HG03066 (cell line): ENCODE measurements at regions not wholly inside any gene's neighbourhood (a gene's known extent, or its start where the extent isn't known, plus 50 kb on each side); places are given as distances from the start of the nearest gene placed in this dataset.

Experiments
- ATAC-seq: cut with Tn5 transposase; IDR thresholded peaks from one replicate; pipeline ENCODE4 v1.9.1; 2021; ENCODE audit warnings: low read depth; ENCODE audit not compliant: unreplicated experiment

DNA sequence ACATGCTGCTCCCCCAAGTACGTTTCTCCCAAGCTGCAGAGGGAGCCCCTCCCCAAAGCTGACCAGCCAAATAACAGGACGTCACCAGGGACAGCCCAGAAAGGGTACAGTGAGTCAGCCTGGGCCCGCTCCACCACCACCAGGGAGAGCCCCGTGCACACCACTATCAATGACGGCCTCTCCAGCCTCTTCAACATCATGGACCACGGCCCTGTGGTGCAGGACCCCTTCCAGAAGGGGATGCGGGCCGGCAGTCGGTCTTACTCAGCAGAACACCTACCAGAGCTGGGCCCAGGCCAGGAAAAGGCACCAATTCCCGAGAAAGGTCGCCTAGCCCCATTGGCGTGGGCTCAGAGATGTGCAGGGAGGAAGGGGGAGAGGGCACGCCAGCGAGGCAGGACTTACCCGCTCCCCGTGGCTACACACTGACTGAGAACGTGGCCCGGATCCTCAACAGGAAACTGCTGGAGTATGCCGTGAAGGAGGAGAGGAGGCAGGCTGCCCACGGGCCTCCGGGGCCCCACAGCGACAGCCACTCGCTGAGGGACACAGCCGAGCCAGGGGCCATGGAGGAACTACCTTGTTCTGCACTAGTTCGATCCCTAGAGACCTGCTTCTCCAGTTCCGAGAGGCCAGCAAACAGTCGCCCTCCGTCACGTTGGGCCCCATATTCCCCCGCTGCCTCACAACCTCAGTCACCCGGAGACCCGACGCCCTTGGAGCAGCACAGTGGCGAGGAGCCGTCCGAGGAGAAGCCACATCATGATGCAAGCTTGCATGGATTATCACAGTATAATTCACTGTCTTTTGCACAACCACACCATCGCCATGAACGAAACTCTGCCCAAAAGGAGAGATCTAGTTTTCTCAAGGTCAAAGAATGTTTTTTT lies 815.9 kb upstream of the KLHL1 start:
- no peak for ATAC-seq

GRCh38 chr13:70911286-70911685 lies 803.0 kb upstream of the KLHL1 start:
- ATAC-seq: no peak

GRCh38 chr13:70908795-70909194 lies 800.5 kb upstream of the KLHL1 start:
- no peak for ATAC-seq

GRCh38 chr13:70905035-70905434 lies 796.8 kb upstream of the KLHL1 start:
- no peak for ATAC-seq

- ATAC-seq: no peak
Measured at GRCh38 chr13:70896136-70896535, 787.9 kb upstream of the KLHL1 start.

DNA sequence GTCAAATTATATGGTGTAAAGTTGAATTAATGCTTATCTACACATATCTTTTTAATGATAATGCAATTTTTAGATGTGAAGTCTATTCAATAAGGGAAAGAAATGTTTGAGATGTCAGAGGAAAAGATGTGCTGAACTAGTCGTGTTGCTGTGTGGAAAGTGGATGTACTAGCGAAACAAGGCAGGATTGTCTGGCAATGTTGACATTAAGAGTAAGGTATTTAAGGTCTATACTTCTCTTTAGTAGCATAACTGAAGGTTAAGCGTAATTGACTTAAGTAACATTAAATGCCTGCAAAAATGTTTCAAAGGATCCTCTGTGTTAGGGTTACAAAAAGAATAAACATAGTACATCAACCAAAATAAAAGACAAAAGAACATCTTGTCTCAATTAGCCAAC lies 787.3 kb upstream of the KLHL1 start:
- ATAC-seq: no peak

DNA sequence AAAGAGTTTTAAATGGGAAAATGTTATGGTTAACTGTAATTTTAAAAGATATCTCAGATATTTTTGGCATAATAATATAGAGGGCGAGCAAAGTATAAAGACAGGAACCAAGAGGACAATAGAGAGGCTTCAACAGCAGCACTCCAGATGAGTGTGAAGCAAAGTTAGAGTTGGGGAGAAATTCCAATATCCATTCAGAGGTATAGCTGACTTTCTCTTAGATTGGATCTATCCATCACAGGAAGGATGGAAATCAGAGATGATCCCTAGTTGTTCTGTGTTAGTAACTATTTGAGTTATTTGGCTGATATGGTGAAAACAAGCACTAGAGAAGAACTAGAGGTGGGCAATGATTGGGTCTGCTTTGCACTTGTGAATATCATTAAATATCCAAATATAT lies 786.0 kb upstream of the KLHL1 start:
- ATAC-seq: no peak

DNA sequence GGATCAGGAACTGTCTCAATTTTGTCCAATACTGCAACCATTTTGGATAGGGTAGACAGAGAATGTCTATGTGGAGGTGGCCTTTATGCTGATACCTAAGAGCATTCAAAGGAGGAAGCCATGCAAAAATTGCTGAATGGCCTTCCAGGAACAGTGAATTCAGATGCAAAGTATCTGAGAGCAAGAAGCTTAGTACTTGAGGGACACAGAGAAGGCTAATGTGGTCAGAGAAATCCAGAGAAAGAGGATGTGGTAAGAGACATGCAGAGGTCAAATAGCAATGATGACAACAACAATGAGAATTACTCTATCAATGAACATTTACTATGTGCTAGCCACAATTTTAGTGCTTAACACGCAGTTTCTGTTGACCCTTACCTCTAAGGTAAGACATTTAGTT lies 785.6 kb upstream of the KLHL1 start:
- ATAC-seq: peak; percentile 77

DNA sequence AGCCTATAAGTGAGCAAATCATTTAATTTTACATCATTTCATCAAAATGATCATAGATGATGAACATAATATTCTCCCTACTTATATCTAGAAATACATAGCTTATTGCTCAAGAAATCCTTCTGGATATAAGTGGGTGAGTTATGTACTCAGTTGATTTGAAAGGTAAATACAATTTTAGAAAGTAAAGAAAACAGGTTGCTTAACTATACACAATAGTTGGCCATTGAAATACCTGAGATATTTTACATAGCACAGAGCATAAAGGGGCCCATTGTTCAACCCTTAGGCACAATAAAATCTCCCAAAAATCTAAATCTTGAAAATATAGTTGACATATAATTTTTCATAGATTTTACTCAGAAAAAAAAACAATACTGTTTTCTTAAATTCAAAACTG lies 782.0 kb upstream of the KLHL1 start:
- no peak for ATAC-seq

DNA sequence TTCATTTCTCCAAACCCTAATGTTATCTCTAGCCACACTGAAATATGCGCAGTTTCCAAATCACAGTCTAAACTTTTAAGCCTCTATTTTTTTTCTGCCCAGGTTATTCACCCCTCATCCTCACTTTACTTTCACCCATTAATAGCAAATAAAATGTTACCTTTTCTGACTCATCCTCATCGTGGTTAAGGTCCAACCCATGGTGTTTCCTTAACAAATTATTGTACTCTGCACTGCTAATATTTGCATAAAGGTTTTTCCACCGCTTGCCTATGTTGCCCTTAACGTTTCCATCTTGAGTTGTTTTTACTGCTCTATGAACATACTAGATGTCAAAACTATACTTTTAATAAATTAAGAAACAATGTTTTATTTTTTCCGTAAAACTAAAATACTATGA lies 780.9 kb upstream of the KLHL1 start:
- no peak for ATAC-seq

DNA sequence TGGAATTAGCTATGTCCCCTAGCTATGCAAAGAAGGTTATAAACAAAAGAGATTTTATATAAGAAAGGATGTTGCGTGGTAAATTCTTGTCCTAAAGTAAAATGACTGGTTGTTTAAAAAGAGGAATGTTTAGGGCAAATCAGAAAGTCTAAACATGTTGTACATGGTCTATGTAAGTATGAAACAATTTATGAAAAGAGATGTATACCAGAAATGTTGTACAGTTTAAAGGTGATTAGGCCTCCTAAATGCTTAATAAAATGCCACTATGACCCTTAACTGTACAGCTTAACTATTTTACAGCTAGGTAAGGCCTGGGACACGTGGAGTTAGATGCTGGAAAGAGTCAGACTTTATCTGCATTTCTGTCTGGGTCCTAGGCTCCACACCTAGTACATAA lies 775.9 kb upstream of the KLHL1 start:
- no peak for ATAC-seq

DNA sequence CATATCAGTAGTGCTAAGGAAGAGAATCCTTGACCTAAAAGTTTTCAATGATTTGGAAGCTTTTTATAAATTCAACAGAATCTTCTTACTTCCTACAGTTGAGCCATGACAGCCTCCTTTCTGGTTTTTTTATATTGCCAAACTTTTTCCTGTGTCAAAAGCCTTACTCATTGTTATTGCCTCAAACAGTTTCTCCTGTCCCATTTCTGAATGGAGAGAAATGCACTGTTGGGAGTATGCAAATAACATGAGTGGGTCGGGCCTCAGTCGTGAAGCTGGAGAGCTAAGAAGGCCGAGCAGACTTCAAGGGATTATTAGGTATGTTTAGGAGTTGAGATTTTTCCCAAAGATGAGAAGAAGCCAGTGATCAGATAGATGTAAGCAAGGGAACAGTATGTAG lies 766.4 kb upstream of the KLHL1 start:
- no peak for ATAC-seq

- ATAC-seq: no peak
Measured at GRCh38 chr13:70864731-70865130, 756.5 kb upstream of the KLHL1 start.

DNA sequence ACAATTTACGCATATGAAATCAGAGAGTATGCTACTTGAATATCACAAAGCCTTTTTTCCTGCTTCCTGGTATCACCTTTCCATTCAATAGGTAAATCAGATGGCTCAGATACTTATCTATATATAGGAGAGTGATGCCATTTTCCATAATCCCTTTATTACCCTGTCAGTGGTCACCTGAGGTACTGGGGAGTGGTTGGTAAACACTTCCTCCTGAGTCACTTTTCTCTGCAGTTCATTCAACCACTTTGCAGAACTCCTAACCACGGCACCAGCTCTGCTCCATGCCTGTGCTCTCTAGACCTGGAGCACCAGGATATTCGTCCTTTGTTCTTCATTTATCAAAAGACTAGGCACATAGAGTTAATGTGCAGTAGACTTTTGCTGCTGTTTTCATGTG lies 748.5 kb upstream of the KLHL1 start:
- no peak for ATAC-seq

DNA sequence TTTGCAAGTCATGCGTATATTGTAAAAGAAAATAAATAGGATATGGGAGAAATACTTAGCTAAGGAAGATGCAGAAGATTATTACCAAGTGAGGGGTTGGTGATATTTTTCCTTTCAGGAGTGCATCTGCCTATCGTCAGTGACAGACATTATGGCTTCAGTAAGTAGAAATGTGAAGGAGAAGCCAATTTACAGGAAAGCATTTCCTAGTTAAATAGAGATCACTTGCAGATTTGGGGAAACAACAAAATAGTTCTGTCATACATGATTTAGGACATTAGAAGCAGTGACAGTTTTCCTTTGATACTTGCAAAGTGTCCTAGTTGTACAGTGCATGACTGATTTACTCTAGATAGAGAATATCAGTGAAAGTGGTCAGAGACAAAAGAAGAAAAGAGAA lies 747.8 kb upstream of the KLHL1 start:
- no peak for ATAC-seq

DNA sequence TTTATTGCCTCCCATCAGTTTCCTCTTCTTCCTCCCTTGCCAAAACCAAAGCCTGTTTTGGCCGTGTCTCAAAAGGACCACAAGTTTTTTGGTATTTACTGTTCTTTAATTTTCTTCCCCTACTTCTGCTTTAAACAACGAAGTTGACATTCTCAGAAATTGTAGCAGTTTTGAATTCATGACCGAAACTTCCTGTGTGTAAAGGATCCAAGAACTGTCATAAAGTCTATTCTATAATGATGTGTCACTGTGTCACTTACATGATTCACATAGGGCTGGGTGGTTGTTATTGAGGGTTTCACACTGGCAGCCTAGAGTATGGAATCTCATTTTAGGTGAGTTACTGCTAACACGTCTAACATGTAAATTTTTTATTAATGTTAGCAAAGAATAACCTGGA lies 741.0 kb upstream of the KLHL1 start:
- ATAC-seq: no peak

DNA sequence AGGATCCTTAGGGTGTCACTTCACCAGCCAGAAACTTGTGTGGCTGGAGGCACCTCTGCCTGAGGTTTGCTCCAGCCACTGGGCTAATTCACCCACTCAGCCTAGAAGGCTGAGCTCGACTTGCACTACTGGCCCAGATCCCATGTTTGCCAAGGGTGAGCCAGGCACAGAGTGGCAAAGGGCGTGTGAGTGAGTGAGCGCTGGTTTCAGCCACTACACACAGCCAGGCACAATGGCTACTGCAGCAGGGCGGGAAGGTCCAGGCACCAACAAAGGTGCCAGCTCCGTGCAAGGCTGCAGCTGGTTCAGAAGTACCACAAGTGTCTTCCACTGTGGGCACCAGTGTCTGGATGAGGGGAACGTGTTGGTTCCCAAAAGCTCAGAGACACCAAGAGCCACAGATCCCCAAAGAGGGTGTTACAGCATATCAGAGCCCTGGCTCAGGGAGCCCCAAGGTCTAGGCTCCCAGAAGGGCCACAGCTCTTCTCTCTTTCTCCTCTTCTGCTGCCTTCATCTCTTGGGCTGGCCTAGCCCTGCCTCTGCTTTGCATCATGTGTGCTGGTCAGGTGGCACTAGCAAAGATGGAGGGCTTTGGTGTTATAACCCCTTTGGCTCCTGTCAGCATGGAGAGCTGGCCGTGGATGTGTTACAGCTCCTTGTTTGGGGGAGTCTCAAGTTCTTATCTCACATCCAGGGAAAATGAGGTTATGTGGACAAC lies 736.3 kb upstream of the KLHL1 start:
- ATAC-seq: no peak

DNA sequence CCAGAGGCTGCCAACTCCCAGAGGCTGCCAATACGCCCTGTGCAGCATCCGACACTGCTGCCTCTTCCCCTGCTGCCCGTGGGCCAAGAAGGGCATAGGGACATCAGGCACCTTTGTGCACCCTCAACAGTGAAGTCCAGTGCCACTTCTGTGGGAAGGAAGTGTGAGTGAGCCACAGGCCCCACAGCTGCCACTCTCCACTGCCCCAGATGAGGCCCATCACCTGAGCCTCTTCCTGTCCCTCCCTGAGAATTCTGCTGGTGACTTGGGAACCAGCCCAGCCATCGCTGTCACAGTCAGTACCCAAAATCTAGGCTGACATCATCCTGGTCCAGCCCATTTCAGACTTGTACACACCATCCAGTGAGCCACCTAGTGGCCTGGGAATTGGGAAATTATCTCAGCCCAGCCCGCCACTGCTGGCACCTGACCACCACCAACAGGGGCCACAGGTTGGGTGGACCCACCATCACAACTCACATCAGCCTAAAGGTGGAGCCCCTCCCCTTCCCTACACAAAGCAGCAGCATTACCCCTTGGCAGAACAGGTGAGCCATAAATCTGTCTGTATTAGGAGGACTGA lies 733.9 kb upstream of the KLHL1 start:
- ATAC-seq: no peak

DNA sequence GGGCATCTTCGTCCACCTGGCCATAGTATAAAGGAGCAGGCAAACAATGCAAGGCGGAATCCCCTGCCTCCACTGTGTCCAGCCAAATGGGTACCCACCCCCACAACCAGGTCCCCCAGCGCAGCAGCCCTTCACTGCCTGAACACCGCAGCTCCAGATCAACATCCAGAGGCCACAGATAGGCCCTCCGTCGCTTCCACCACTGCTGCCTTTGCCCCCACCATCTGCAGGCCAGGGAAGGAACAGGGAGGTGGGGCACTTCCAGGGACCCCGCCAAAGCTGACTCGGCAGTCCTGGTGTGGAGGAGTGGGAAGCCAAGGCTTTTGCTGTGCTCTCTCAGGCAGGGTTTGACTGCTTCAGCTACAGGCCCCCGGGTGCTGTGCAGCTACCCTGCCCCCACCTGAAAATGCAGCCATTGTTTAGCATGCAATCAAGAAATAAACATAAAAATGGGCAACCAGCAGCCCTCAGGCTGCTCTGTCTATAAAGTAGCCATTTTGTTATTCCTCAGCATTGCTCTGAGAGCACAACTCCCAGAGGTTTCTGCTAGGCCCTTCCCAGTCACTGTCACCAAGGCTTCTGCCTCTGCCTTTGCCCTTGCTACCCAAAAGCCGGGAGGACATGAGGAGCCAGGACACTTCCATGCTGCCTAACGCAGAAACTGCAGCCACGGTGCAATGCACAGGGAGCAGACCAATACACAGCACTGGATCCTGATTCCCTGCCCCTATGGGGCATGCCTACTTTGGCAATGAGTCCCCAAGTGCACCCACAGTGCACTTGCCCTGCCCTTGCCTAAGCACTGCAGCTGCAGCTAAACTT lies 733.2 kb upstream of the KLHL1 start:
- no peak for ATAC-seq

GRCh38 chr13:70835371-70835770 lies 727.1 kb upstream of the KLHL1 start:
- ATAC-seq: no peak

DNA sequence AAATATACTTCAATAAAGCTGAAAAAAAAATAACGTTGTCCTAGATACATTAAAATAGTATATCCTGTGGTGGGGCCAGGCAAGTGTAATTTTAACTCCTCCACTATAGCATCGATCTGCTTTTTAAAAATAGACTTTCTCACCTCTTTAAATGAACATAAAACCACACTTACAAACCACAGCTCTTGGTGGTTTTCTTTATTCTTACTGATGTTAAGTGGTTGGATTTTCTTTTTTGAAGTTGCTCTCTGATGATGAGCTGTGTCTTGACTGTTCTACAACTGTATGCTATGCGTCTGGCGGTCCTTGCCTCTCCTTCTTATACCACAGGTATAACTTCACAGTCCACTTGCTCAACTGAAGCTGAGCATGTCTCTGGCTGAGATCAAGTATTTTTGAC lies 721.5 kb upstream of the KLHL1 start:
- ATAC-seq: no peak
